HepG2 (cell line): ENCODE measurements at regions not wholly inside any gene's neighbourhood (a gene's known extent, or its start where the extent isn't known, plus 50 kb on each side); places are given as distances from the start of the nearest gene placed in this dataset.
A peak's percentile ranks its signal among the peaks of the same experiment; 100 is the strongest.
"Not testable (repeated sequence)": the region's sequence is repeated elsewhere in the genome, so short reads cannot be mapped to it uniquely, and the experiment has no call there.

ENCODE experiments used
- ATAC-seq: fragments of 200-7000 bp; cut with Tn5 transposase; 3 replicates; pipeline ENCODE4 v1.9.1; 2020; ENCODE audit warnings: mild to moderate bottlenecking, moderate library complexity
- BruUV-seq: library from RNA; stranded (reverse); fragments of 400-500 nt; replicated peaks from 2 replicates; lab custom pipeline; 2021; lab: Mats Ljungman, UMichigan
- CTCF ChIA-PET: fragments of 300-600 bp; formaldehyde crosslinking; extraction: SDS; loops from one replicate; lab custom pipeline; 2021; ENCODE audit warnings: low total read pairs, inconsistent platforms, low intra/inter-chr PET ratio; lab: Yijun Ruan, JAX
- POLR2A ChIA-PET: fragments of 350-600 bp; sonication (Branson Sonifier 250); formaldehyde crosslinking; loops from one replicate; lab custom pipeline; 2020; ENCODE audit warnings: antibody characterized with exemption, inconsistent platforms; lab: Yijun Ruan, JAX
- DNase-seq: peaks from one replicate; pipeline ENCODE4 v3.0.0-alpha.2; 2015; ENCODE audit warnings: low spot score
- FAIRE-seq: peaks from 3 replicates; lab custom pipeline; 2011; peaks lifted over from hg19 to GRCh38; lab: Jason Lieb, UNC
- H2AFZ ChIP-seq: one replicate; pipeline ENCODE4 v1.6.1; 2011; ENCODE audit warnings: low read length, inconsistent platforms
- H3K27ac ChIP-seq: fragments of 300-600 bp; 3 replicates; pipeline ENCODE4 v1.8.0; 2011; ENCODE audit warnings: mixed run types, mild to moderate bottlenecking, mixed read lengths, low read length, inconsistent platforms; ENCODE audit not compliant: insufficient read depth; ENCODE audit errors: extremely low read length
- H3K27me3 ChIP-seq, 2 experiments: fragments of 200-600 bp in 1 of 2; 2 replicates in 1 of 2; 3 replicates in 1 of 2; pipeline versions ENCODE4 v1.6.0 to v1.8.0; 2011; ENCODE audit warnings: low read length in 2 of 2, mild to moderate bottlenecking in 2 of 2, moderate library complexity in 2 of 2, inconsistent platforms in 1 of 2; ENCODE audit not compliant: insufficient read depth in 2 of 2, control insufficient read depth in 1 of 2
- H3K36me3 ChIP-seq, 2 experiments: fragments of 200-600 bp in 1 of 2; replicated peaks in 1 of 2; 2 replicates in 1 of 2; 3 replicates in 1 of 2; pipeline versions ENCODE4 v1.5.1 to v1.8.0; 2011; ENCODE audit warnings: low read length in 2 of 2, inconsistent platforms in 1 of 2; ENCODE audit not compliant: insufficient read depth in 2 of 2, control insufficient read depth in 1 of 2
- H3K4me1 ChIP-seq: 2 replicates; pipeline ENCODE4 v1.5.1; 2012; ENCODE audit warnings: low read length, inconsistent platforms; ENCODE audit not compliant: insufficient read depth
- H3K4me2 ChIP-seq: 2 replicates; pipeline ENCODE4 v1.6.0; 2011; ENCODE audit warnings: low read depth, low read length, inconsistent platforms
- H3K4me3 ChIP-seq, 3 experiments: fragments of 200-600 bp in 1 of 3; sonication (generic), shearing (Covaris generic) in 1 of 3; replicated peaks in 1 of 3; 2 replicates each; pipeline ENCODE4 v1.5.1; 2011 to 2016; ENCODE audit warnings: low read length in 3 of 3, inconsistent platforms in 2 of 3, low read depth in 2 of 3, mild to moderate bottlenecking in 2 of 3, control low read depth in 1 of 3, mixed read lengths in 1 of 3; ENCODE audit not compliant: insufficient read depth in 1 of 3
- H3K79me2 ChIP-seq: one replicate; pipeline ENCODE4 v1.6.1; 2011; ENCODE audit warnings: low read length, inconsistent platforms; ENCODE audit not compliant: insufficient read depth
- H3K9ac ChIP-seq: 2 replicates; pipeline ENCODE4 v1.6.0; 2011; ENCODE audit warnings: mild to moderate bottlenecking, low read depth, low read length, inconsistent platforms; ENCODE audit not compliant: insufficient read depth
- H3K9me3 ChIP-seq: 2 replicates; pipeline ENCODE4 v1.5.1; 2012; ENCODE audit warnings: mild to moderate bottlenecking, low read length
- H4K20me1 ChIP-seq: 2 replicates; pipeline ENCODE4 v1.6.0; 2011; ENCODE audit warnings: inconsistent platforms, mild to moderate bottlenecking, low read length, moderate library complexity; ENCODE audit not compliant: insufficient read depth
- ATF6 ChIP-seq: sonication (generic); formaldehyde crosslinking; conservative IDR thresholded peaks from 2 replicates; pipeline ENCODE4 v1.4.0; 2020; ENCODE audit warnings: missing genetic modification reagents
- CC2D1A ChIP-seq: sonication (generic); formaldehyde crosslinking; IDR thresholded peaks from 2 replicates; pipeline ENCODE4 v1.8.1; 2023; ENCODE audit warnings: mild to moderate bottlenecking, missing genetic modification reagents
- FOXA1 ChIP-seq, 2 experiments: fragments of 450-650 bp in 1 of 2; sonication (generic) in 1 of 2; formaldehyde crosslinking in 1 of 2; IDR thresholded peaks; 2 replicates each; pipeline versions ENCODE4 v1.4.0 to v1.6.1; 2016 to 2020; ENCODE audit warnings: missing genetic modification reagents in 1 of 2
- MLX ChIP-seq: IDR thresholded peaks from 2 replicates; pipeline ENCODE4 v1.6.1; 2016
- TMF1 ChIP-seq: sonication (generic); formaldehyde crosslinking; IDR thresholded peaks from 2 replicates; pipeline ENCODE4 v1.8.1; 2022; ENCODE audit warnings: low read depth, missing genetic modification reagents
- TP53 ChIP-seq: sonication (generic); formaldehyde crosslinking; conservative IDR thresholded peaks from 2 replicates; pipeline ENCODE4 v1.4.0; 2020; ENCODE audit warnings: missing genetic modification reagents
- YEATS4 ChIP-seq: sonication (generic); formaldehyde crosslinking; IDR thresholded peaks from 2 replicates; pipeline ENCODE4 v1.4.0; 2020; ENCODE audit warnings: missing genetic modification reagents, borderline replicate concordance
- ZNF34 ChIP-seq: sonication (generic); formaldehyde crosslinking; IDR thresholded peaks from 2 replicates; pipeline ENCODE4 v1.4.0; 2020; ENCODE audit warnings: mild to moderate bottlenecking, missing genetic modification reagents, borderline replicate concordance
- ZNF530 ChIP-seq: sonication (generic); formaldehyde crosslinking; IDR thresholded peaks from 2 replicates; pipeline ENCODE4 v1.5.0; 2020; ENCODE audit warnings: low read depth, mild to moderate bottlenecking, missing genetic modification reagents
- ZNF558 ChIP-seq: sonication (generic); formaldehyde crosslinking; IDR thresholded peaks from 2 replicates; pipeline ENCODE4 v1.9.0; 2022; ENCODE audit warnings: mild to moderate bottlenecking, missing genetic modification reagents, borderline replicate concordance
- ZNF644 ChIP-seq: IDR thresholded peaks from 2 replicates; pipeline ENCODE4 v1.6.1; 2016; ENCODE audit warnings: low read depth
- ZNF770 ChIP-seq: sonication (generic); formaldehyde crosslinking; IDR thresholded peaks from 2 replicates; pipeline ENCODE4 v1.5.0; 2020; ENCODE audit warnings: mild to moderate bottlenecking, missing genetic modification reagents
- ZNF883 ChIP-seq: sonication (generic); formaldehyde crosslinking; IDR thresholded peaks from 2 replicates; pipeline ENCODE4 v1.5.1; 2020; ENCODE audit warnings: mild to moderate bottlenecking, missing genetic modification reagents; ENCODE audit errors: not compliant biosample characterization
- WGBS: methylation state at CpG from one replicate; pipeline ENCODE4 v1.1.6; 2017; ENCODE audit warnings: low lambda C conversion rate; 5-methylcytosine and 5-hydroxymethylcytosine counted together
- in situ Hi-C: cut with HindIII; loops from 2 replicates; pipeline ENCODE4 v1.10.0; 2017; ENCODE audit warnings: low pct_unique_long_range_greater_than_20kb; ENCODE audit not compliant: extremely low pct_ligation_motif_present
- intact Hi-C: fragments of 100-400 bp; cut with micrococcal nuclease; formaldehyde crosslinking; loops from one replicate; pipeline ENCODE4 v1.10.0; 2022; ENCODE audit not compliant: unreplicated experiment

GRCh38 chr3:147712758-147713157 lies 303.6 kb downstream of the ZIC1 start:
- CTCF ChIA-PET, result not testable (repeated sequence)
- no CpG with 5 or more reads among the region's 5 CpGs for WGBS

GRCh38 chr3:147713234-147714133 lies 304.3 kb downstream of the ZIC1 start:
- POLR2A ChIA-PET, result no interaction called here
- Histone ChIP-seq H2AFZ (no peak overlapping the region), H3K4me2 (peak overlapping the region; percentile 27; the same call in 1 of the 2 replicates), H3K79me2 (no peaks in the 10 kb centered on the region), H3K9ac (no peak overlapping the region), H3K4me3 (no peak overlapping the region), H3K27me3 (no peaks in the 10 kb centered on the region), H4K20me1 (no peaks in the 10 kb centered on the region), H3K27ac (no peak overlapping the region), H3K9me3 (no peaks in the 10 kb centered on the region), H3K4me1 (peaks cover 27% of the 10 kb centered on the region), H3K36me3 (no peaks in the 10 kb centered on the region)
- 7% methylated on average over 1 of the region's 7 CpGs for WGBS
- DNase-seq (no peak), FAIRE-seq (no peak), ATAC-seq (peak; percentile 28; the same call in 2 of the 3 replicates)
- intact Hi-C loops (no loop called here), in situ Hi-C loops (no loop called here)
- CTCF ChIA-PET, result no interaction called here
- BruUV-seq, result no TSS peak
- TF ChIP-seq MLX (no peak), TMF1 (CRISPR knock-in tag) (no peak), ZNF34 (CRISPR knock-in tag) (no peak), FOXA1 (IDR thresholded peaks at IDR 0.05) (no peak), FOXA1 (CRISPR knock-in tag; IDR thresholded peaks at IDR 0.05) (no peak), ATF6 (CRISPR knock-in tag) (no peak), ZNF883 (CRISPR knock-in tag) (no peak), ZNF530 (CRISPR knock-in tag) (no peak), CC2D1A (CRISPR knock-in tag) (no peak), YEATS4 (CRISPR knock-in tag) (no peak), TP53 (CRISPR knock-in tag) (no peak), ZNF770 (CRISPR knock-in tag) (no peak), ZNF558 (CRISPR knock-in tag) (no peak)

More at GRCh38 chr3:147712758-147713157, 303.6 kb downstream of the ZIC1 start:
- H4K20me1 ChIP-seq, H3K79me2 ChIP-seq, H3K27ac ChIP-seq, H3K9ac ChIP-seq, H3K9me3 ChIP-seq, POLR2A ChIA-PET, FAIRE-seq, H3K36me3 ChIP-seq, DNase-seq, BruUV-seq, in situ Hi-C loops, H3K4me3 ChIP-seq, intact Hi-C loops, H3K27me3 ChIP-seq, H2AFZ ChIP-seq: not testable (repeated sequence)
- H3K4me2 ChIP-seq, result peak overlapping the region; percentile 27; the same call in 1 of the 2 replicates
- H3K4me1 ChIP-seq, result peaks cover 27% of the 10 kb centered on the region
- ATAC-seq, result peak; percentile 76
- TF ChIP-seq ZNF644 (CRISPR knock-in tag), result 0 out of 2 replicates have a peak, but pooled peaks have one; percentile 29
